CD8-positive, alpha-beta memory T cell (primary cell): ENCODE measurements at regions not wholly inside any gene's neighbourhood (a gene's known extent, or its start where the extent isn't known, plus 50 kb on each side); places are given as distances from the start of the nearest gene placed in this dataset.
A peak's percentile ranks its signal among the peaks of the same experiment; 100 is the strongest.
"Not testable (repeated sequence)": the region's sequence is repeated elsewhere in the genome, so short reads cannot be mapped to it uniquely, and the experiment has no call there.

ENCODE experiments used
- CTCF ChIA-PET: fragments of 350-600 bp; sonication (Branson Sonifier 250); formaldehyde crosslinking; loops from one replicate; lab custom pipeline; 2021; ENCODE audit warnings: antibody characterized with exemption; lab: Charles Lee
- POLR2A ChIA-PET: fragments of 350-600 bp; sonication (Branson Sonifier 250); formaldehyde crosslinking; loops from one replicate; lab custom pipeline; 2021; ENCODE audit warnings: antibody characterized with exemption; lab: Charles Lee
- DNase-seq, 5 donors: peaks; one replicate each; pipeline versions ENCODE4 v3.0.0 to v3.0.0-alpha.2; 2020 to 2022; ENCODE audit warnings: mixed read lengths in 1 of 5
- H3K27ac ChIP-seq: one replicate; pipeline ENCODE4 v1.7.0; 2013; ENCODE audit warnings: low read depth, mild to moderate bottlenecking, low read length, moderate library complexity
- H3K27me3 ChIP-seq: 2 replicates; pipeline ENCODE4 v1.7.0; 2013; ENCODE audit warnings: low read length, mild to moderate bottlenecking; ENCODE audit not compliant: insufficient read depth, poor library complexity, severe bottlenecking
- H3K36me3 ChIP-seq: 2 replicates; pipeline ENCODE4 v1.7.0; 2013; ENCODE audit warnings: mild to moderate bottlenecking, low read length, moderate library complexity; ENCODE audit not compliant: insufficient read depth
- H3K4me1 ChIP-seq: 2 replicates; pipeline ENCODE4 v1.7.0; 2013; ENCODE audit warnings: mild to moderate bottlenecking, low read length, moderate library complexity; ENCODE audit not compliant: insufficient read depth
- H3K4me3 ChIP-seq: 2 replicates; pipeline ENCODE4 v1.7.0; 2013; ENCODE audit warnings: mild to moderate bottlenecking, low read length
- H3K9me3 ChIP-seq: 2 replicates; pipeline ENCODE4 v1.7.0; 2013; ENCODE audit warnings: mild to moderate bottlenecking, low read length
- H3K27ac Mint-ChIP-seq, 8 donors: one replicate each; pipeline ENCODE4 v1.8.0; 2020 to 2021; ENCODE audit warnings: mixed read lengths in 8 of 8, mild to moderate bottlenecking in 6 of 8, inconsistent platforms in 3 of 8, moderate library complexity in 3 of 8
- H3K27me3 Mint-ChIP-seq, 2 donors: one replicate each; pipeline ENCODE4 v1.8.0; 2020 to 2021; ENCODE audit warnings: mixed read lengths in 2 of 2, mild to moderate bottlenecking in 1 of 2, moderate library complexity in 1 of 2
- H3K36me3 Mint-ChIP-seq, 3 donors: one replicate each; pipeline ENCODE4 v1.8.0; 2020 to 2021; ENCODE audit warnings: mixed read lengths in 3 of 3, inconsistent platforms in 1 of 3, mild to moderate bottlenecking in 1 of 3
- H3K4me1 Mint-ChIP-seq, 3 donors: one replicate each; pipeline ENCODE4 v1.8.0; 2020 to 2021; ENCODE audit warnings: mixed read lengths in 3 of 3, inconsistent platforms in 1 of 3, mild to moderate bottlenecking in 1 of 3
- H3K4me3 Mint-ChIP-seq, 7 donors: one replicate each; pipeline ENCODE4 v1.8.0; 2020 to 2021; ENCODE audit warnings: mixed read lengths in 7 of 7, mild to moderate bottlenecking in 6 of 7, moderate library complexity in 4 of 7, inconsistent platforms in 2 of 7
- H3K9me3 Mint-ChIP-seq, 5 donors: one replicate each; pipeline ENCODE4 v1.8.0; 2020 to 2022; ENCODE audit warnings: mixed read lengths in 5 of 5, mild to moderate bottlenecking in 3 of 5, moderate library complexity in 2 of 5, inconsistent platforms in 1 of 5

DNA sequence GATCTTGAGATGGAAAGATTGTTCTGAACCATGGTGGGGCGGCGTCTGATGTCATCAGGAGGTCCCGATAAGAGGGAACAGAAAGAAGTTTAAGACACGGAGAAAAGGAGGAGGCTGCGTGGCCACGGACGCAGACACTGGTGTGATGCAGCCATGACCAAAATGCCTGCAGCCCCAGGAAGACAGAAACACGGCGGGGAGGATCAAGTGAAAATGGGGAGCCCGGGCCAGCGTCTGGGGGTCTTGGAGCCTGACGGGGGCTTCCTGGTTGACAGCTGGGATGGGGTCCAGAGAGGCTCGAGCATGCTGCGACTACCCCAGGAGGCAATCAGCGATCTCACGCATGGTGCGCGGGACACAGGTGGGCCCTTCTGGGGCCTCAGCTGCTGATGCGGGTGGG lies 119.7 kb downstream of the NPIPB11 start:
- H3K27me3 Mint-ChIP-seq, H3K36me3 Mint-ChIP-seq, H3K27ac ChIP-seq, H3K9me3 Mint-ChIP-seq, H3K36me3 ChIP-seq, CTCF ChIA-PET, H3K9me3 ChIP-seq, H3K27me3 ChIP-seq, H3K4me1 ChIP-seq, H3K4me1 Mint-ChIP-seq, H3K4me3 ChIP-seq, POLR2A ChIA-PET, DNase-seq: not testable (repeated sequence)
- Mint-ChIP-seq H3K27ac (peak overlapping the region in 1 of 8 donors; percentile 79), H3K4me3 (peak overlapping the region in 1 of 7 donors; percentile 13)

DNA sequence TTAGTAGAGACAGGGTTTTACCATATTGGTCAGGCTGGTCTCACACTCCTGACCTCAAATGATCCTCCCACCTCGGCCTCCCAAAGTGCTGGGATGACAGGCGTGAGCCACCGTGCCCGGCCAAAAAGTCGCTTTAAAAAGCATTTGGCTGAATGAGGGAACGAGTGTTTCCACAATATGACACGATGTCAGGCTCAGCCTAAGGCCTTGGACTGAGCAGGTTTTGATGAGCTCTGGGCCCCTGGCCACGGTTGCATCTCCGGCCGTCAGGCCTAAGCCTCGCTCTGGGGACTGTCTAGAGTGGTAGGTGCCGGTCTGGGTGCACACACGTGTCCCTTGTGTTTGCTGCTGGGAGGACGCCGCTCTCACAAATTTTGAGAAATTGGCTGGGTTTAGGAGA lies 120.3 kb downstream of the NPIPB11 start:
- H3K36me3 ChIP-seq, H3K9me3 Mint-ChIP-seq, H3K4me1 Mint-ChIP-seq, DNase-seq, H3K27ac Mint-ChIP-seq, H3K4me3 ChIP-seq, H3K4me1 ChIP-seq, H3K9me3 ChIP-seq, POLR2A ChIA-PET, H3K27me3 ChIP-seq, H3K36me3 Mint-ChIP-seq, H3K27ac ChIP-seq, H3K27me3 Mint-ChIP-seq, CTCF ChIA-PET: not testable (repeated sequence)
- H3K4me3 Mint-ChIP-seq, result peak overlapping the region in 1 of 7 donors; percentile 33

DNA sequence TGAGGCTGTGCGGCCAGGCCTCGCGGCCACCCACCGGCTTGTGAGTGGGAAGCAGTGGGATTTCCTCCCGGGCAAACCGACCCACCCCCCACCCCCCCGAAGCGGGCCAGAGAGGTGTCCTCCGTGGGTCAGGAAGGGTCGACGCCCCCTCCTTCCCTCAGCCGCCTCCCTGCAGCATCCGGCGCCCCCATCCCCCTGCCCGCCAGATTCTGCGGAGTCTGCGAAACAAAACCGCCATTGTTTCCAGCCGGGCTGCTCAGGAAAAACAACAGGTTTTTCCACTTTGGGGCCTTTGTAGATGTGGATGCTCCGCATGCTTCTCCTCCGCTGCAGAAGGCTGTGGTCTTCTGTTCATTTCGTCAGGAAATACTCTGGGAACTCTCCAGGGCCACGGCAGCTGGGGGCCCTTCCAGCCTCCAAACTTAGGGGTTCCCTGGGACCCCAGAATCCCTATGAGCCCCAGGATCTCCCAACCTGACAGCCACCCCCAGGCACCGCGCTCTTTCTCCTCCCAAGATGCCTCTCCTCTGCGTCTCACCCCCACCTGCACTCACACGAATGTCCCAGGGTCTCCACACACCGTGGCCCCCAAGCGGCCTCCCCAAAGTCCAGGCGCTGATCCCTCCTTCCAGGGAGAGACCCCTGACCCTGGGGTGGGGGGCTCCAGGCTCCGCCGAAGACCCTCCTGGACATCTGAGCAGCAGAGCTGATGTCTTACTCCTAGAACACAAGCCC lies 121.2 kb downstream of the NPIPB11 start:
- CTCF ChIA-PET, H3K4me3 ChIP-seq, H3K36me3 ChIP-seq, H3K9me3 ChIP-seq, H3K27me3 ChIP-seq, H3K36me3 Mint-ChIP-seq, H3K4me1 Mint-ChIP-seq, POLR2A ChIA-PET, H3K27me3 Mint-ChIP-seq, H3K9me3 Mint-ChIP-seq, DNase-seq, H3K27ac ChIP-seq, H3K4me1 ChIP-seq: not testable (repeated sequence)
- peak overlapping the region in 1 of 7 donors; percentile 55 for H3K4me3 Mint-ChIP-seq
- peak overlapping the region in 2 of 8 donors; percentile 15 to 56 for H3K27ac Mint-ChIP-seq

GRCh38 chr16:29284723-29285122 lies 121.8 kb downstream of the NPIPB11 start:
- H3K36me3 ChIP-seq, H3K9me3 Mint-ChIP-seq, H3K36me3 Mint-ChIP-seq, H3K27me3 ChIP-seq, H3K4me3 ChIP-seq, H3K4me1 ChIP-seq, H3K27me3 Mint-ChIP-seq, DNase-seq, H3K27ac ChIP-seq, CTCF ChIA-PET, H3K9me3 ChIP-seq, H3K4me1 Mint-ChIP-seq, POLR2A ChIA-PET: not testable (repeated sequence)
- Mint-ChIP-seq H3K4me3 (peak overlapping the region in 1 of 7 donors; percentile 3), H3K27ac (peak overlapping the region in 2 of 8 donors; percentile 10 to 36)

DNA sequence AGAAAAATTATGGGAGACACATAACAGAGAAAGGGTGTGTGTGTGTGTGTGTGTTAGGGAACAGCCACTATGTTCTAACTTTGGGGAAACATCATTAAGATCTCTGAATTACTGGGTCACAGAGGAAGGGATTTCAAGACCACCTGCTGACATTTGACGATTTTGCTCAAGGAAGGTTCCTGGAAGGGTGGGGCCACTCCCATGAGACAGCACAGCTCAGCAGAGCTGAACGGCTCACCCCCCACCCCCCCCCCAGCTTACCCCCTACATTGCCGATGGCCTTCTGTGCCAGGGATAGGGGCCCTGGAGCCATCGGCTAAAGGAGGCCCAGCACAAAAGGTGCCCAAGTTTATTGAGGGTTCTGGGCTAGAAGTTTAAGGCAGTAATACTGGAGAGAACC lies 122.4 kb downstream of the NPIPB11 start:
- H3K36me3 ChIP-seq, CTCF ChIA-PET, POLR2A ChIA-PET, H3K4me1 ChIP-seq, H3K4me3 ChIP-seq, H3K9me3 Mint-ChIP-seq, H3K27me3 Mint-ChIP-seq, H3K9me3 ChIP-seq, H3K4me3 Mint-ChIP-seq, H3K4me1 Mint-ChIP-seq, H3K27me3 ChIP-seq, H3K36me3 Mint-ChIP-seq, H3K27ac Mint-ChIP-seq, DNase-seq, H3K27ac ChIP-seq: not testable (repeated sequence)

DNA sequence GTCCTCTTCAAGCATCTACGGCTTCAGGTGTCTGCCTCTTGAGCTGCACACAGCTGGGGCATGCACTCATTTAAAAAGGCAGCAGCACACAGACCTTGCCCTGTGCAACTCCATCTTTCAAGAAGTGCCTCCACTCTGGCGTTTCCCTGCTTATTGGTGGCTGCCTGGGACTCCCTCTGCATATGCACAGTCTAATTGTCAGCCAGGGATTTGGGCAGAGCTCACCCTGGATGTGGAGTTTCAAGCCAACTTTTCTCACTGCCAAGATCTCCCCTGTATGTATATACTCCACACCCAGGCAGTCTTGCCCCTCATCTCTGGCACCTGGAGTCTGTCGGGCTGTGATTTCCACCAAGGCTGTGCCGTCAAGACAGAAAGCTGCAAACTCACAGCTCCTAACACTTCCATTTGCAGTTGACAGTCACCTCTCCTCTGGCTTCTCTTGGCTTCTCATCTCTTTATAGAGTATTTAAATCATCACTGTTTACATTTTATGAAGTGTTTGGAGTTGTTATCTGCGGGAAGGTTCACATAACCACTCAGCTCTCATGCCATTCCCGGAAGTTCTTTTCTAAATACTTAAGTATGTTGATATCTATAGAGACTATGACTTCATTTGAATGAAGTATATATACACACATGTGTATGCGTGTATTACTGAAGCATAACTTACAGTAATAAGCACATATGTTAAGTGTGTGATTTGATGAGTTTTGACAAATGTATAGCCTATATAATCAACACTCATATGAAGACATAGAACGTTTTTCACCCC lies 128.2 kb downstream of the NPIPB11 start:
- H3K27ac ChIP-seq, H3K4me3 ChIP-seq, H3K4me1 ChIP-seq, H3K9me3 ChIP-seq, H3K27me3 ChIP-seq, POLR2A ChIA-PET, CTCF ChIA-PET, DNase-seq, H3K27me3 Mint-ChIP-seq, H3K4me3 Mint-ChIP-seq, H3K4me1 Mint-ChIP-seq, H3K9me3 Mint-ChIP-seq, H3K36me3 Mint-ChIP-seq, H3K36me3 ChIP-seq, H3K27ac Mint-ChIP-seq: not testable (repeated sequence)

GRCh38 chr16:29276446-29276845 lies 130.1 kb downstream of the NPIPB11 start:
- DNase-seq, H3K4me1 ChIP-seq, H3K4me3 ChIP-seq, H3K27me3 Mint-ChIP-seq, H3K36me3 Mint-ChIP-seq, POLR2A ChIA-PET, H3K36me3 ChIP-seq, H3K27ac ChIP-seq, H3K27ac Mint-ChIP-seq, CTCF ChIA-PET, H3K9me3 ChIP-seq, H3K4me3 Mint-ChIP-seq, H3K27me3 ChIP-seq, H3K9me3 Mint-ChIP-seq, H3K4me1 Mint-ChIP-seq: not testable (repeated sequence)

- DNase-seq, H3K27me3 Mint-ChIP-seq, H3K36me3 Mint-ChIP-seq, H3K9me3 ChIP-seq, POLR2A ChIA-PET, H3K27me3 ChIP-seq, H3K4me3 ChIP-seq, H3K36me3 ChIP-seq, CTCF ChIA-PET, H3K9me3 Mint-ChIP-seq, H3K4me1 Mint-ChIP-seq, H3K27ac ChIP-seq, H3K4me1 ChIP-seq: not testable (repeated sequence)
- Mint-ChIP-seq H3K4me3 (peak overlapping the region in 1 of 7 donors; percentile 58), H3K27ac (peak overlapping the region in 1 of 8 donors; percentile 28)
These were observed 132.2 kb downstream of the NPIPB11 start for GRCh38 chr16:29274055-29275035.
